HCT116 (cell line): ENCODE measurements at regions not wholly inside any gene's neighbourhood (a gene's known extent, or its start where the extent isn't known, plus 50 kb on each side); places are given as distances from the start of the nearest gene placed in this dataset.

ENCODE experiments used
- CEBPB ChIP-seq: IDR thresholded peaks from 2 replicates; pipeline ENCODE4 v1.6.1; 2012; ENCODE audit warnings: low read depth
- CTCF ChIP-seq, 3 experiments: fragments of 200-600 bp in 1 of 3; sonication (generic) in 1 of 3; IDR thresholded peaks in 2 of 3; conservative IDR thresholded peaks in 1 of 3; 2 replicates each; pipeline ENCODE4 v1.5.1; 2012 to 2017; ENCODE audit warnings: low read depth in 2 of 3, low read length in 2 of 3, antibody characterized with exemption in 1 of 3, borderline replicate concordance in 1 of 3, control low read depth in 1 of 3, mild to moderate bottlenecking in 1 of 3, mixed read lengths in 1 of 3, mixed run types in 1 of 3, moderate library complexity in 1 of 3; ENCODE audit not compliant: insufficient read depth in 1 of 3
- EGR1 ChIP-seq: IDR thresholded peaks from 2 replicates; pipeline ENCODE4 v1.6.1; 2012; ENCODE audit warnings: low read depth
- EZH2 ChIP-seq: fragments of 200-600 bp; sonication (generic); IDR thresholded peaks from 2 replicates; pipeline ENCODE4 v1.6.1; 2017; ENCODE audit warnings: antibody characterized with exemption, mixed run types
- JUND ChIP-seq: IDR thresholded peaks from 2 replicates; pipeline ENCODE4 v1.6.1; 2012
- MAX ChIP-seq: IDR thresholded peaks from 2 replicates; pipeline ENCODE4 v1.6.1; 2012
- POLR2A ChIP-seq: IDR thresholded peaks from 2 replicates; pipeline ENCODE4 v1.7.0; 2011; ENCODE audit warnings: borderline replicate concordance; ENCODE audit not compliant: insufficient read depth, insufficient read length; ENCODE audit errors: extremely low read depth
- POLR2AphosphoS5 ChIP-seq: IDR thresholded peaks from 2 replicates; pipeline ENCODE4 v1.6.1; 2011; ENCODE audit warnings: mild to moderate bottlenecking, low read depth, low read length, moderate library complexity
- YY1 ChIP-seq: IDR thresholded peaks from 2 replicates; pipeline ENCODE4 v1.6.1; 2011; ENCODE audit warnings: low read length, low read depth, moderate library complexity, mild to moderate bottlenecking; ENCODE audit not compliant: insufficient replicate concordance; ENCODE audit errors: extremely low read depth
- ZNF274 ChIP-seq: fragments of 200-500 bp; sonication (Bioruptor generic); IDR thresholded peaks from 2 replicates; pipeline ENCODE4 v1.6.1; 2014; ENCODE audit warnings: mild to moderate bottlenecking, low read depth, low read length, inconsistent platforms

DNA sequence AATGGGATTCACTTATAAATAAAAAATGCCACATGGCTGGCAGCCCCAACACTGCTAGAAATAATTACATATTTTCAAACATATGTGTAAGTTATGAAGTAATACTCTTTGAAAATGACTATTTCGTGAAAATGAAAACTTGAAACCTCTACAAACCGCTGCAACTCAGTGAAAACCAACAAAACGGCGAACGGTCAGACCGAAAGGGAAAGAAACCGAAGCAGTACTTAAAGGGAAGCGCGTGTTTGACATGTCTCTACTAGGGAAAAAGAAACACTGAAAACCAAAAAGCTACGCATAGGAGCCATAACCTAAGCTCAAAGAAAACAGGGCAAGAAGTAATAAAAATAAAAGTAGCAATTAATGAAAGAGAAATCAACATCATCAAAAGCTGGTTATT, 121.0 kb upstream of the GGTLC1 start:
- TF ChIP-seq POLR2AphosphoS5 (no peak), EGR1 (no peak), ZNF274 (no peak), YY1 (no peak), CEBPB (no peak), CTCF (IDR thresholded peaks at IDR 0.05 in 2 of 3, conservative IDR thresholded peaks at IDR 0.05 in 1 of 3; ENCODE audit: borderline replicate concordance in 1 of 3, insufficient read depth in 1 of 3, low read depth in 2 of 3, low read length in 2 of 3) (no peak), JUND (no peak), EZH2 (no peak), POLR2A (no peak), MAX (no peak)
